ENCODE measurements at regions not wholly inside any gene's neighbourhood (a gene's known extent, or its start where the extent isn't known, plus 50 kb on each side); places are given as distances from the start of the nearest gene placed in this dataset.

DNA sequence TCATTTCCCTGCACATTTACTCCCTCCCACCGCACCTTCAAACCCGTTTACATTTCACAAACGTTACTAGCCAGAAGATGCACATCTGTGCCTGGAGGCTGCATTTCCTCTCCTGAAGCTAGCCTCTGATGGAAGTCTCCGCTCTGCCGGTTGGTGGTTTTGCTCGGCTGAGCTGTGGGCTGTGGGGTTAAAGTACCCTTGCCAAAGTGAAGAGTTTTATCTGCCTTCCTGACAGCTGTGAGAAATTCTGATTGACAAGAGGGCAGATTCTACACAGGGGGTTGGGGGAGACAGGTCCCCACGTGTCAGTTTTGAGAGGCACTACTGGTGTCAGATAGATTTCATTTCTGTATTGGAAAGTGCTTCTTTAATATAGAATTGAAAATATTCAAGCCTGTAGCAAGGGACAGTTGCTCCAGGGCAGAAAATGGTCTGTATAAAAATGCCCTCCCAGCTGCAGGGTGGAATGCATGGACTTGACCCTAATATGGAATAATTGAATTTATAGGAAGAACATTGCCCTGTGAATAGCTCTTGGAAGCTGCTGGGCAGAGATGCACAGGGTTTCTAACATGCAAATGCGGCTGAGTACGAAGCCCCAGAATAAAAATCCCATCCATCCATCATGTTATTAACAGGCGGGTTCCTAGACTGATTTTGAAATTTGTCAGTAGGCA is 201.1 kb upstream of the RGMA start:
- ChIA-PET SMC1A (ENCODE audit: uncharacterized antibody, unreplicated experiment) (interaction anchor here (0.9 kb wide), 1 partner anchor 15 kb away, joined by 4 read pairs; no protein-coding TSS in a partner anchor), RAD21 (ENCODE audit: unreplicated experiment) (no interaction called here), POLR2A (no interaction called here), CTCF (no interaction called here)
- no peak overlapping the region for H3K27ac ChIP-seq (ENCODE audit: control insufficient read depth, insufficient read depth)
- WGBS (ENCODE audit: insufficient coverage, insufficient replicate concordance, low lambda C conversion rate, missing lambda C conversion rate), result 13% methylated on average over 10 of the region's 10 CpGs
- DNase-seq (ENCODE audit: low read depth, low spot score) (no peak), ATAC-seq (no peak), FAIRE-seq (no peak)
- intact Hi-C loops (cut with micrococcal nuclease; ENCODE audit: unreplicated experiment) (no loop called here), in situ Hi-C loops (cut with MboI) (no loop called here)
- no peaks in the 10 kb centered on the region for H4K20me1 ChIP-seq (ENCODE audit: control insufficient read depth, insufficient read depth)
- BruUV-seq (replicated peaks), result no TSS peak
- no peaks in the 10 kb centered on the region for H3K4me1 ChIP-seq (ENCODE audit: control insufficient read depth, insufficient read depth, low read length)
- TF ChIP-seq FOS (IDR thresholded peaks at IDR 0.05; ENCODE audit: borderline replicate concordance, extremely low read depth, insufficient read length) (no peak), SMAD5 (IDR thresholded peaks at IDR 0.05; ENCODE audit: low read depth) (no peak), HDAC6 (IDR thresholded peaks at IDR 0.05; ENCODE audit: unreplicated experiment) (no peak), PAX5 (IDR thresholded peaks at IDR 0.05; ENCODE audit: borderline replicate concordance, low read depth, low read length) (no peak), RB1 (IDR thresholded peaks at IDR 0.05; ENCODE audit: borderline replicate concordance) (no peak), SRF (IDR thresholded peaks at IDR 0.05; ENCODE audit: low read depth in 2 of 2, low read length in 2 of 2) (no peak), ATF7 (IDR thresholded peaks at IDR 0.05; ENCODE audit: low read depth) (no peak), MXI1 (IDR thresholded peaks at IDR 0.05; ENCODE audit: low read depth, low read length) (no peak), ZNF24 (IDR thresholded peaks at IDR 0.05) (no peak), RCOR1 (conservative IDR thresholded peaks at IDR 0.05; ENCODE audit: low read depth, low read length) (no peak), ZNF207 (IDR thresholded peaks at IDR 0.05; ENCODE audit: borderline replicate concordance) (no peak), ZNF217 (IDR thresholded peaks at IDR 0.05) (no peak), IRF4 (IDR thresholded peaks at IDR 0.05; ENCODE audit: low read depth, low read length) (no peak), BMI1 (IDR thresholded peaks at IDR 0.05; ENCODE audit: borderline replicate concordance) (no peak), WRNIP1 (IDR thresholded peaks at IDR 0.05; ENCODE audit: borderline replicate concordance, low read depth, low read length) (no peak), CBX3 (IDR thresholded peaks at IDR 0.05; ENCODE audit: borderline replicate concordance, low read depth) (no peak), ZZZ3 (IDR thresholded peaks at IDR 0.05; ENCODE audit: control insufficient read depth, insufficient read length, low read depth) (no peak), POLR2AphosphoS5 (IDR thresholded peaks at IDR 0.05; ENCODE audit: low read length) (no peak), BRCA1 (IDR thresholded peaks at IDR 0.05; ENCODE audit: low read depth, low read length) (no peak), EED (IDR thresholded peaks at IDR 0.05; ENCODE audit: low read depth) (no peak)
- H2AFZ ChIP-seq (ENCODE audit: control insufficient read depth, low read depth, low read length), result no peak overlapping the region
- H3K27me3 ChIP-seq (replicated peaks in 1 of 2; ENCODE audit: control insufficient read depth in 2 of 2, insufficient read depth in 2 of 2, low read length in 1 of 2), result 0 out of 4 replicates have a peak, but pooled peaks cover 0 to 1% of the 10 kb centered on the region in 2 experiments
- H3K9ac ChIP-seq (ENCODE audit: control insufficient read depth, insufficient read depth, low read length), result no peak overlapping the region
- H3K4me3 ChIP-seq, result no peak overlapping the region
- no peaks in the 10 kb centered on the region for H3K36me3 ChIP-seq (ENCODE audit: control insufficient read depth in 2 of 2, insufficient read depth in 2 of 2, low read length in 1 of 2)
- H3K9me3 ChIP-seq (replicated peaks; ENCODE audit: control insufficient read depth, insufficient read depth, low read length), result no peaks in the 10 kb centered on the region
- no peak overlapping the region for H3K4me2 ChIP-seq (ENCODE audit: control insufficient read depth, insufficient read depth)
- no peaks in the 10 kb centered on the region for H3K79me2 ChIP-seq (ENCODE audit: control insufficient read depth, insufficient read depth, low read length)

All from GM12878 (cell line).